A673 (cell line): ENCODE measurements at regions not wholly inside any gene's neighbourhood (a gene's known extent, or its start where the extent isn't known, plus 50 kb on each side); places are given as distances from the start of the nearest gene placed in this dataset.

Experiments used
- CTCF ChIP-seq: fragments of 300-800, 200-600 bp; sonication (generic); conservative IDR thresholded peaks from 2 replicates; pipeline ENCODE4 v1.5.1; 2017; ENCODE audit warnings: low read depth, mild to moderate bottlenecking, antibody characterized with exemption, low read length, moderate library complexity, mixed read lengths
- EZH2 ChIP-seq: fragments of 200-600 bp; sonication (generic); IDR thresholded peaks from 2 replicates; pipeline ENCODE4 v1.6.1; 2017; ENCODE audit warnings: borderline replicate concordance, low read depth, mild to moderate bottlenecking, mixed read lengths, antibody characterized with exemption, low read length; ENCODE audit not compliant: poor library complexity, severe bottlenecking

- TF ChIP-seq CTCF (no peak), EZH2 (no peak)
These were observed 299.3 kb downstream of the MAP2K6 start for GRCh38 chr17:69713815-69714214.
